GM12873 (cell line): ENCODE measurements at regions not wholly inside any gene's neighbourhood (a gene's known extent, or its start where the extent isn't known, plus 50 kb on each side); places are given as distances from the start of the nearest gene placed in this dataset.

ENCODE experiments used
- CTCF ChIP-seq: IDR thresholded peaks from 2 replicates; pipeline ENCODE4 v1.5.1; 2012; ENCODE audit warnings: low read depth, mild to moderate bottlenecking, moderate library complexity, low read length, control low read depth; ENCODE audit not compliant: insufficient read depth; ENCODE audit errors: missing control alignments

GRCh38 chr2:198468136-198468535 lies 663.7 kb downstream of the PLCL1 start:
- no peak for TF ChIP-seq CTCF

GRCh38 chr2:198465970-198466369 lies 661.6 kb downstream of the PLCL1 start:
- no peak for TF ChIP-seq CTCF

GRCh38 chr2:198456418-198456817 lies 652.0 kb downstream of the PLCL1 start:
- TF ChIP-seq CTCF: no peak

GRCh38 chr2:198453866-198454265 lies 649.5 kb downstream of the PLCL1 start:
- TF ChIP-seq CTCF: no peak

GRCh38 chr2:198452327-198452726 lies 647.9 kb downstream of the PLCL1 start:
- TF ChIP-seq CTCF: no peak

GRCh38 chr2:198448789-198449188 lies 644.4 kb downstream of the PLCL1 start:
- no peak for TF ChIP-seq CTCF

- TF ChIP-seq CTCF: no peak
These were observed 640.5 kb downstream of the PLCL1 start for GRCh38 chr2:198444800-198445287.
